Vagina (tissue), 2 donors: ENCODE measurements at regions not wholly inside any gene's neighbourhood (a gene's known extent, or its start where the extent isn't known, plus 50 kb on each side); places are given as distances from the start of the nearest gene placed in this dataset.

Experiments
- DNase-seq, 2 donors: peaks; one replicate each; pipeline ENCODE4 v3.0.0-alpha.2; 2017; ENCODE audit errors: extremely low spot score in 2 of 2
- H3K27ac ChIP-seq: fragments of 200-600 bp; sonication (generic); one replicate; pipeline ENCODE4 v1.5.1; 2019
- H3K27me3 ChIP-seq: fragments of 200-600 bp; sonication (generic); one replicate; pipeline ENCODE4 v1.5.1; 2019
- H3K36me3 ChIP-seq, 2 donors: fragments of 200-600 bp; sonication (generic); one replicate each; pipeline ENCODE4 v1.5.1; 2017 to 2019
- H3K4me1 ChIP-seq: fragments of 200-600 bp; sonication (generic); one replicate; pipeline ENCODE4 v1.5.1; 2019
- H3K4me3 ChIP-seq, 2 donors: fragments of 200-600 bp; sonication (generic); 1 replicate in 1 of 2; 2 replicates in 1 of 2; pipeline ENCODE4 v1.5.1; 2016 to 2019
- H3K9me3 ChIP-seq: fragments of 200-600 bp; sonication (generic); one replicate; pipeline ENCODE4 v1.5.1; 2019
- CTCF ChIP-seq, 3 experiments: fragments of 450-650 bp in 2 of 3; fragments of 200-600 bp in 1 of 3; sonication (generic) in 1 of 3; IDR thresholded peaks; one replicate each; pipeline ENCODE4 v1.5.1; 2017 to 2019; ENCODE audit warnings: antibody characterized with exemption in 3 of 3, mild to moderate bottlenecking in 2 of 3, moderate library complexity in 2 of 3
- POLR2A ChIP-seq, 2 donors: fragments of 450-650 bp; IDR thresholded peaks; one replicate each; pipeline ENCODE4 v1.6.1; 2017; ENCODE audit warnings: antibody characterized with exemption in 2 of 2, mild to moderate bottlenecking in 2 of 2, moderate library complexity in 2 of 2
- POLR2AphosphoS5 ChIP-seq, 2 donors: sonication (generic); formaldehyde crosslinking; IDR thresholded peaks; one replicate each; pipeline ENCODE4 v1.9.0; 2017; ENCODE audit warnings: antibody characterized with exemption in 2 of 2, mild to moderate bottlenecking in 2 of 2, low read depth in 1 of 2; ENCODE audit not compliant: insufficient read depth in 1 of 2
- intact Hi-C: fragments of 100-400 bp; cut with DNase I; formaldehyde crosslinking; loops from one replicate; pipeline ENCODE4 v1.15.1; 2023

DNA sequence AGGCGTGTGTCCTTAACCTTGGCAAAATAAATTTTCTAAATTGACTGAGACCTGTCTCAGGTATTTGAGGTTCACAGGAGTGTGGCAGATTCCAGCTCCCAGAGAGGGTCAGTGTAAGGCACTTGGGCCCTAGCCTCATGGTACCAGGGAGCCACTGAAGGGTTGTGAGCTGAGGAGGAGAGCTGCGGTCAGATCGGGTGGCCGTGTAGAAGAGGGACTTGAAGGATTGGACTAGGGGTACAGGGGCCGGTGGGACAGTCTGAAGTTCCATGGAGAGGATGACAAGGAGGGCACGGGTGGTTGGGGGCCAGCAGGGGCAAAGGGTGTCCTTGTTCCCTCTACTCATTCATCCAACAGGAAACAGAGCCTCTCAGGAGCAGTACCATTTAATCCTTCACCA lies 327.0 kb upstream of the HS6ST1 start:
- H3K27me3 ChIP-seq = no peaks in the 10 kb centered on the region
- no peaks in the 10 kb centered on the region for H3K36me3 ChIP-seq
- intact Hi-C loops = no loop called here
- no peaks in the 10 kb centered on the region for H3K4me1 ChIP-seq
- H3K27ac ChIP-seq = no peak overlapping the region
- DNase-seq = peak in 1 of 2 donors; percentile 72
- TF ChIP-seq POLR2A (IDR thresholded peaks at IDR 0.05) (no peak), POLR2AphosphoS5 (IDR thresholded peaks at IDR 0.05; ENCODE audit: insufficient read depth in 1 of 2, low read depth in 1 of 2) (no peak), CTCF (IDR thresholded peaks at IDR 0.05) (no peak)
- H3K4me3 ChIP-seq = no peak overlapping the region
- H3K9me3 ChIP-seq = no peaks in the 10 kb centered on the region

DNA sequence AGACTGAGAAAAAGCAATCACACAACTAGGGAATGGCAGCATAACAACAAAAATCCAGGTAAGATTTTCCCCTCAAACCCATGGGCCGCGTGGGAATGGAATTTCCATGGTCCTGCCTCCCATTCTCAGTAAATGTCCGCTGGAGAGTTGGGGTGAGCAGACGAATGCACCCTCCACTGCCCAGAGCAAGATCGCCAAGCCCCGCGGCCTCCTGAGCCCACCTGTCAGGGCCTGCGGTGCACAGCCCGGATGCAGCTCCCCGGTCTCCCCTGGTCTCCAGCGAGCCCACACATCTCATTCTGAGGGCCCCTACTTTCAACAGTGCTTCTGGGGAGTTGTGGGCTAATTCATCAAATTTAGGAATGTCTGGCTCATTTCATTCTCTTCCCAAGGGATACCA lies 327.4 kb upstream of the HS6ST1 start:
- TF ChIP-seq CTCF (IDR thresholded peaks at IDR 0.05) = no peak
- no peak for TF ChIP-seq POLR2A (IDR thresholded peaks at IDR 0.05)
- TF ChIP-seq POLR2AphosphoS5 (IDR thresholded peaks at IDR 0.05; ENCODE audit: insufficient read depth in 1 of 2, low read depth in 1 of 2) = no peak
- intact Hi-C loops = no loop called here
- H3K27ac ChIP-seq = no peak overlapping the region

GRCh38 chr2:128646691-128647090 lies 328.0 kb upstream of the HS6ST1 start:
- no peaks in the 10 kb centered on the region for H3K4me1 ChIP-seq
- intact Hi-C loops = no loop called here
- no peak overlapping the region for H3K4me3 ChIP-seq
- DNase-seq = peak in 1 of 2 donors; percentile 67
- no peaks in the 10 kb centered on the region for H3K9me3 ChIP-seq
- H3K27ac ChIP-seq = no peak overlapping the region
- no peak for TF ChIP-seq CTCF (IDR thresholded peaks at IDR 0.05)
- TF ChIP-seq POLR2A (IDR thresholded peaks at IDR 0.05) = no peak
- no peak for TF ChIP-seq POLR2AphosphoS5 (IDR thresholded peaks at IDR 0.05; ENCODE audit: insufficient read depth in 1 of 2, low read depth in 1 of 2)
- no peaks in the 10 kb centered on the region for H3K36me3 ChIP-seq
- no peaks in the 10 kb centered on the region for H3K27me3 ChIP-seq

More for the DNA sequence above, 327.4 kb upstream of the HS6ST1 start:
- H3K27me3 ChIP-seq = no peaks in the 10 kb centered on the region
- no peaks in the 10 kb centered on the region for H3K9me3 ChIP-seq
- H3K4me1 ChIP-seq = no peaks in the 10 kb centered on the region
- no peaks in the 10 kb centered on the region for H3K36me3 ChIP-seq
- H3K4me3 ChIP-seq = no peak overlapping the region
- DNase-seq = peak in 1 of 2 donors; percentile 27

- TF ChIP-seq POLR2AphosphoS5 (IDR thresholded peaks at IDR 0.05; ENCODE audit: insufficient read depth in 1 of 2, low read depth in 1 of 2) (no peak), CTCF (IDR thresholded peaks at IDR 0.05) (no peak), POLR2A (IDR thresholded peaks at IDR 0.05) (no peak)
- no peaks in the 10 kb centered on the region for H3K27me3 ChIP-seq
- no peak overlapping the region for H3K27ac ChIP-seq
- no peaks in the 10 kb centered on the region for H3K9me3 ChIP-seq
- no peaks in the 10 kb centered on the region for H3K4me1 ChIP-seq
- intact Hi-C loops = no loop called here
- no peaks in the 10 kb centered on the region for H3K36me3 ChIP-seq
- DNase-seq = peak in 1 of 2 donors; percentile 11
- H3K4me3 ChIP-seq = no peak overlapping the region
Observed at GRCh38 chr2:128651000-128651399, 332.3 kb upstream of the HS6ST1 start.

DNA sequence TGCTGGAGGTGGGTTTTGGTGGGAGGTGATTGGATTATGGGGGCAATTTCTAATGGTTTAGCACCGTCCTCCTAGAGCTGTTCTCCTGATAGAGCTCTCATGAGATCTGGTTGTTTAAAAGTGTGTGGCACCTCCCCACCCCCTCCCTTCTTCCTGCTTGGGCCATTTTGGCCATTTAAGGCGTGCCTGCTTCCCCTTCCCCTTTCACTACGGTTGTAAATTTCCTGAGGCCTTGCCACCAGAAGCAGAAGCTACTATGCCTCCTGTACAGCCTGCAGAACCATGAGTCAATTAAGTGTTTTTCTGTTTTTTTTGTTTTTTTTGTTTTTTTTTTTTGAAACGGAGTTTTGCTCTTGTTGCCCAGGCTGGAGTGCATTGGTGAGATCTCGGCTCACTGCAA lies 335.7 kb upstream of the HS6ST1 start:
- no peaks in the 10 kb centered on the region for H3K9me3 ChIP-seq
- no peak overlapping the region for H3K27ac ChIP-seq
- no peaks in the 10 kb centered on the region for H3K4me1 ChIP-seq
- no peak overlapping the region for H3K4me3 ChIP-seq
- no peak for TF ChIP-seq CTCF (IDR thresholded peaks at IDR 0.05)
- no peak for TF ChIP-seq POLR2A (IDR thresholded peaks at IDR 0.05)
- TF ChIP-seq POLR2AphosphoS5 (IDR thresholded peaks at IDR 0.05; ENCODE audit: insufficient read depth in 1 of 2, low read depth in 1 of 2) = no peak
- H3K36me3 ChIP-seq = no peaks in the 10 kb centered on the region
- H3K27me3 ChIP-seq = no peaks in the 10 kb centered on the region
- no peak for DNase-seq
- intact Hi-C loops = no loop called here
